Muscle layer of colon (tissue), 2 donors: ENCODE measurements at regions not wholly inside any gene's neighbourhood (a gene's known extent, or its start where the extent isn't known, plus 50 kb on each side); places are given as distances from the start of the nearest gene placed in this dataset.

Source experiments
- H3K27ac ChIP-seq: one replicate; pipeline ENCODE4 v1.7.0; 2013; ENCODE audit warnings: low read depth, mild to moderate bottlenecking, low read length, moderate library complexity
- H3K27me3 ChIP-seq, 2 donors: one replicate each; pipeline ENCODE4 v1.7.0; 2013; ENCODE audit warnings: low read length in 2 of 2, mild to moderate bottlenecking in 2 of 2; ENCODE audit not compliant: insufficient read depth in 2 of 2, control insufficient read depth in 1 of 2
- H3K36me3 ChIP-seq: one replicate; pipeline ENCODE4 v1.7.0; 2013; ENCODE audit warnings: mild to moderate bottlenecking, low read length; ENCODE audit not compliant: insufficient read depth
- H3K4me1 ChIP-seq: one replicate; pipeline ENCODE4 v1.7.0; 2013; ENCODE audit warnings: mild to moderate bottlenecking, low read length; ENCODE audit not compliant: insufficient read depth
- H3K4me3 ChIP-seq, 2 donors: one replicate each; pipeline ENCODE4 v1.7.0; 2013; ENCODE audit warnings: low read length in 2 of 2, low read depth in 1 of 2, mild to moderate bottlenecking in 1 of 2, moderate library complexity in 1 of 2
- H3K9ac ChIP-seq: one replicate; pipeline ENCODE4 v1.7.0; 2013; ENCODE audit warnings: low read length
- H3K9me3 ChIP-seq: one replicate; pipeline ENCODE4 v1.7.0; 2013; ENCODE audit warnings: mild to moderate bottlenecking, low read length
- donor health status: abdominal sarcoma.
- donor health status: Adenocarcinoma of cecum.

GRCh38 chr5:167511276-167511675 lies 780.2 kb upstream of the WWC1 start:
- Histone ChIP-seq H3K36me3 (no peaks in the 10 kb centered on the region), H3K9ac (no peak overlapping the region), H3K27me3 (no peaks in the 10 kb centered on the region), H3K4me1 (no peaks in the 10 kb centered on the region), H3K4me3 (no peak overlapping the region), H3K27ac (no peak overlapping the region), H3K9me3 (no peaks in the 10 kb centered on the region)

- H3K4me1 ChIP-seq, result no peaks in the 10 kb centered on the region
- H3K27me3 ChIP-seq, result no peaks in the 10 kb centered on the region
- H3K4me3 ChIP-seq, result no peak overlapping the region
- no peak overlapping the region for H3K27ac ChIP-seq
- H3K9me3 ChIP-seq, result no peaks in the 10 kb centered on the region
- H3K9ac ChIP-seq, result no peak overlapping the region
- no peaks in the 10 kb centered on the region for H3K36me3 ChIP-seq
These were observed 779.3 kb upstream of the WWC1 start for GRCh38 chr5:167512111-167512510.

GRCh38 chr5:167513381-167513780 lies 778.1 kb upstream of the WWC1 start:
- Histone ChIP-seq H3K4me3 (no peak overlapping the region), H3K27me3 (no peaks in the 10 kb centered on the region), H3K9me3 (no peaks in the 10 kb centered on the region), H3K9ac (no peak overlapping the region), H3K4me1 (no peaks in the 10 kb centered on the region), H3K36me3 (no peaks in the 10 kb centered on the region), H3K27ac (no peak overlapping the region)

- H3K27ac ChIP-seq, result no peak overlapping the region
- H3K36me3 ChIP-seq, result no peaks in the 10 kb centered on the region
- no peak overlapping the region for H3K9ac ChIP-seq
- H3K9me3 ChIP-seq, result no peaks in the 10 kb centered on the region
- no peaks in the 10 kb centered on the region for H3K4me1 ChIP-seq
- H3K4me3 ChIP-seq, result no peak overlapping the region
- no peaks in the 10 kb centered on the region for H3K27me3 ChIP-seq
These were observed 777.0 kb upstream of the WWC1 start for GRCh38 chr5:167514461-167514860.

- Histone ChIP-seq H3K36me3 (no peaks in the 10 kb centered on the region), H3K4me1 (no peaks in the 10 kb centered on the region), H3K27me3 (no peaks in the 10 kb centered on the region), H3K9me3 (no peaks in the 10 kb centered on the region), H3K27ac (no peak overlapping the region), H3K4me3 (no peak overlapping the region), H3K9ac (no peak overlapping the region)
These were observed 766.4 kb upstream of the WWC1 start for GRCh38 chr5:167525004-167525403.

DNA sequence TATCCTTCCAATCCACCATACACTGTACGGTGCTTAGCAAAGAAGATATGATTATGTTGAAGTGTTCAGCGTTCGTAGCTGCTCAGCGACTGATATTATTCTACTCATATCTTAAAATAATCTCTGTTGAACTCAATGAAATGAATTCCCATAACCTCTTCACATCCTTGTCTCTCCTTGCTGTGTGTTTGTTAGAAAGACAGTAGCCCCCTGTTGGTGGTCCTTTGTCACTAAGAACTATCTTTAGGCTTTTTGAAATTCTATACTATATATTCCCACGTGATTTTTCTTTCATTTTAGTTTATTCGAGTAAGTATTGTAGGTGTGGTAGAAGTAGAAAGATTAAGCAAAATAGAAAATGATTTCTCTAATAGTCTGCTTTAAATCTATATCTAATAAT lies 762.8 kb upstream of the WWC1 start:
- Histone ChIP-seq H3K27me3 (no peaks in the 10 kb centered on the region), H3K4me1 (no peaks in the 10 kb centered on the region), H3K9ac (no peak overlapping the region), H3K36me3 (no peaks in the 10 kb centered on the region), H3K9me3 (no peaks in the 10 kb centered on the region), H3K27ac (no peak overlapping the region), H3K4me3 (no peak overlapping the region)

- no peaks in the 10 kb centered on the region for H3K4me1 ChIP-seq
- no peak overlapping the region for H3K4me3 ChIP-seq
- H3K27ac ChIP-seq, result no peak overlapping the region
- H3K36me3 ChIP-seq, result no peaks in the 10 kb centered on the region
- H3K27me3 ChIP-seq, result no peaks in the 10 kb centered on the region
- no peaks in the 10 kb centered on the region for H3K9me3 ChIP-seq
- H3K9ac ChIP-seq, result no peak overlapping the region
These were observed 760.9 kb upstream of the WWC1 start for GRCh38 chr5:167530548-167530947.

- Histone ChIP-seq H3K27ac (no peak overlapping the region), H3K36me3 (no peaks in the 10 kb centered on the region), H3K9ac (no peak overlapping the region), H3K9me3 (no peaks in the 10 kb centered on the region), H3K27me3 (no peaks in the 10 kb centered on the region), H3K4me1 (no peaks in the 10 kb centered on the region), H3K4me3 (no peak overlapping the region)
These were observed 757.3 kb upstream of the WWC1 start for GRCh38 chr5:167533814-167534795.

DNA sequence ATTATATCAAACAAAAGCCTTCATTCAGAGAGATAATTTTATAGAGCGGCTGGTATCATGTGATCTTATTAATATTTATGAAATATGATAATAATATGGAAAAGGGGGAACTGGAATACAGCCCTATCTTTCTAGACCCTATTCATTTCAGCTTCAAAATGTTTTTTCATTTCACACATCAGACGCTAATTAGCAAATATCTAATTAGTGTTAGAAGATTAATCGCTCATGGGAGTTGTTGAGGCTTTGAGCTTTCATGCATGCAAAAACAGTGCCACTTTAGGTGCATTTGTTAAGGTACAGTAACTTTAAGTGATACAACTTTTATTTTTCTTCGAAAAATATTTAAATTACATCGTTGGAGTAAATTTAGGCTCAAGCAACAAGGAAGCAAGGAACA lies 751.7 kb upstream of the WWC1 start:
- H3K27ac ChIP-seq, result no peak overlapping the region
- no peaks in the 10 kb centered on the region for H3K36me3 ChIP-seq
- no peaks in the 10 kb centered on the region for H3K27me3 ChIP-seq
- H3K9me3 ChIP-seq, result no peaks in the 10 kb centered on the region
- H3K4me1 ChIP-seq, result no peaks in the 10 kb centered on the region
- no peak overlapping the region for H3K4me3 ChIP-seq
- no peak overlapping the region for H3K9ac ChIP-seq

- no peaks in the 10 kb centered on the region for H3K9me3 ChIP-seq
- no peaks in the 10 kb centered on the region for H3K27me3 ChIP-seq
- H3K9ac ChIP-seq, result no peak overlapping the region
- H3K27ac ChIP-seq, result no peak overlapping the region
- no peaks in the 10 kb centered on the region for H3K4me1 ChIP-seq
- H3K4me3 ChIP-seq, result no peak overlapping the region
- no peaks in the 10 kb centered on the region for H3K36me3 ChIP-seq
These were observed 745.2 kb upstream of the WWC1 start for GRCh38 chr5:167546270-167546669.

- no peaks in the 10 kb centered on the region for H3K4me1 ChIP-seq
- no peak overlapping the region for H3K4me3 ChIP-seq
- H3K9me3 ChIP-seq, result no peaks in the 10 kb centered on the region
- H3K27me3 ChIP-seq, result no peaks in the 10 kb centered on the region
- H3K36me3 ChIP-seq, result no peaks in the 10 kb centered on the region
- H3K9ac ChIP-seq, result no peak overlapping the region
- no peak overlapping the region for H3K27ac ChIP-seq
These were observed 739.1 kb upstream of the WWC1 start for GRCh38 chr5:167552356-167552755.

GRCh38 chr5:167553511-167553910 lies 737.9 kb upstream of the WWC1 start:
- H3K9ac ChIP-seq, result no peak overlapping the region
- no peaks in the 10 kb centered on the region for H3K36me3 ChIP-seq
- H3K27ac ChIP-seq, result no peak overlapping the region
- no peak overlapping the region for H3K4me3 ChIP-seq
- H3K27me3 ChIP-seq, result no peaks in the 10 kb centered on the region
- no peaks in the 10 kb centered on the region for H3K4me1 ChIP-seq
- no peaks in the 10 kb centered on the region for H3K9me3 ChIP-seq
